GM19455 (cell line): ENCODE measurements at regions not wholly inside any gene's neighbourhood (a gene's known extent, or its start where the extent isn't known, plus 50 kb on each side); places are given as distances from the start of the nearest gene placed in this dataset.
"Not testable (repeated sequence)": the region's sequence is repeated elsewhere in the genome, so short reads cannot be mapped to it uniquely, and the experiment has no call there.

Experiments
- ATAC-seq: cut with Tn5 transposase; IDR thresholded peaks from one replicate; pipeline ENCODE4 v1.9.1; 2021; ENCODE audit not compliant: unreplicated experiment

GRCh38 chr20:17837179-17837578 lies 131.4 kb downstream of the SNX5 start:
- ATAC-seq = no peak

GRCh38 chr20:17836303-17836861 lies 132.2 kb downstream of the SNX5 start:
- ATAC-seq = no peak

GRCh38 chr20:17835934-17836300 lies 132.7 kb downstream of the SNX5 start:
- no peak for ATAC-seq

- no peak for ATAC-seq
Observed at GRCh38 chr20:17835240-17835933, 133.2 kb downstream of the SNX5 start.

- no peak for ATAC-seq
Observed at GRCh38 chr20:17834804-17835203, 133.8 kb downstream of the SNX5 start.

- ATAC-seq = no peak
Observed at GRCh38 chr20:17833036-17833674, 133.4 kb downstream of the BANF2 start.

GRCh38 chr20:17832236-17832915 lies 132.6 kb downstream of the BANF2 start:
- no peak for ATAC-seq

- ATAC-seq = no peak
Observed at GRCh38 chr20:17828598-17829144, 128.9 kb downstream of the BANF2 start.

GRCh38 chr20:17827759-17828559 lies 128.2 kb downstream of the BANF2 start:
- ATAC-seq = no peak

- no peak for ATAC-seq
Observed at GRCh38 chr20:17827079-17827478, 127.3 kb downstream of the BANF2 start.

- ATAC-seq = peak; percentile 89
Observed at GRCh38 chr20:17825960-17826843, 126.4 kb downstream of the BANF2 start.

GRCh38 chr20:17825252-17825959 lies 125.6 kb downstream of the BANF2 start:
- no peak for ATAC-seq

GRCh38 chr20:17824676-17825251 lies 125.0 kb downstream of the BANF2 start:
- ATAC-seq = no peak

- no peak for ATAC-seq
Observed at GRCh38 chr20:17823409-17824144, 123.8 kb downstream of the BANF2 start.

- ATAC-seq = no peak
Observed at GRCh38 chr20:17822540-17823408, 123.0 kb downstream of the BANF2 start.

GRCh38 chr20:17822039-17822438 lies 122.3 kb downstream of the BANF2 start:
- ATAC-seq = no peak

GRCh38 chr20:17821606-17822005 lies 121.8 kb downstream of the BANF2 start:
- not testable (repeated sequence) for ATAC-seq
